ENCODE measurements at regions not wholly inside any gene's neighbourhood (a gene's known extent, or its start where the extent isn't known, plus 50 kb on each side); places are given as distances from the start of the nearest gene placed in this dataset.

GRCh38 chr3:153285982-153286381 lies 124.0 kb downstream of the RAP2B start:
- no peak for FAIRE-seq
- CTCF ChIA-PET, result interaction anchor here (1.6 kb wide), 2 partner anchors 120 to 122 kb away, joined by 5 to 6 read pairs; no protein-coding TSS in a partner anchor

GRCh38 chr3:153287017-153287416 lies 125.0 kb downstream of the RAP2B start:
- BruUV-seq (replicated peaks), result no TSS peak
- intact Hi-C loops (cut with micrococcal nuclease), result loop anchor here (5.0 kb wide), 1 partner anchor 65 kb away; no protein-coding TSS in a partner anchor
- TF ChIP-seq, protein P1, sequence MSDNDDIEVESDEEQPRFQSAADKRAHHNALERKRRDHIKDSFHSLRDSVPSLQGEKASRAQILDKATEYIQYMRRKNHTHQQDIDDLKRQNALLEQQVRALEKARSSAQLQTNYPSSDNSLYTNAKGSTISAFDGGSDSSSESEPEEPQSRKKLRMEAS (IDR thresholded peaks at IDR 0.05; ENCODE audit: insufficient read depth, insufficient read length), result no peak
- TF ChIP-seq, protein P2, sequence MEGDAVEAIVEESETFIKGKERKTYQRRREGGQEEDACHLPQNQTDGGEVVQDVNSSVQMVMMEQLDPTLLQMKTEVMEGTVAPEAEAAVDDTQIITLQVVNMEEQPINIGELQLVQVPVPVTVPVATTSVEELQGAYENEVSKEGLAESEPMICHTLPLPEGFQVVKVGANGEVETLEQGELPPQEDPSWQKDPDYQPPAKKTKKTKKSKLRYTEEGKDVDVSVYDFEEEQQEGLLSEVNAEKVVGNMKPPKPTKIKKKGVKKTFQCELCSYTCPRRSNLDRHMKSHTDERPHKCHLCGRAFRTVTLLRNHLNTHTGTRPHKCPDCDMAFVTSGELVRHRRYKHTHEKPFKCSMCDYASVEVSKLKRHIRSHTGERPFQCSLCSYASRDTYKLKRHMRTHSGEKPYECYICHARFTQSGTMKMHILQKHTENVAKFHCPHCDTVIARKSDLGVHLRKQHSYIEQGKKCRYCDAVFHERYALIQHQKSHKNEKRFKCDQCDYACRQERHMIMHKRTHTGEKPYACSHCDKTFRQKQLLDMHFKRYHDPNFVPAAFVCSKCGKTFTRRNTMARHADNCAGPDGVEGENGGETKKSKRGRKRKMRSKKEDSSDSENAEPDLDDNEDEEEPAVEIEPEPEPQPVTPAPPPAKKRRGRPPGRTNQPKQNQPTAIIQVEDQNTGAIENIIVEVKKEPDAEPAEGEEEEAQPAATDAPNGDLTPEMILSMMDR (IDR thresholded peaks at IDR 0.05; ENCODE audit: extremely low read depth in 1 of 2, insufficient read depth in 1 of 2, low read depth in 1 of 2, low read length in 2 of 2), result no peak
- no peak for TF ChIP-seq MYC (IDR thresholded peaks at IDR 0.05; ENCODE audit: low read depth, low read length)
- no peak for TF ChIP-seq POLR2A (IDR thresholded peaks at IDR 0.05; ENCODE audit: low read depth, low read length)
- no peak for TF ChIP-seq JUN (IDR thresholded peaks at IDR 0.05; ENCODE audit: borderline replicate concordance, insufficient read depth, insufficient read length, low read depth)
- TF ChIP-seq GATA2 (IDR thresholded peaks at IDR 0.05; ENCODE audit: insufficient read depth, insufficient read length, low read depth, low read length), result no peak
- TF ChIP-seq FOS (IDR thresholded peaks at IDR 0.05; ENCODE audit: borderline replicate concordance, insufficient read depth, low read length), result no peak
- no peak for TF ChIP-seq POLR2AphosphoS5 (IDR thresholded peaks at IDR 0.05; ENCODE audit: insufficient read depth, low read depth, low read length)
- TF ChIP-seq EZH2 (IDR thresholded peaks at IDR 0.05; ENCODE audit: borderline replicate concordance, low read depth, low read length, severe bottlenecking), result no peak
- H3K9ac ChIP-seq (replicated peaks; ENCODE audit: extremely low read depth, insufficient read depth, low read length), result no peak overlapping the region
- dilution Hi-C loops (cut with MboI; ENCODE audit: extremely low pct_ligation_motif_present, low sequenced_read_pairs), result no loop called here
- no peak for DNase-seq (ENCODE audit: low read depth, low spot score)
- H3K36me3 ChIP-seq (ENCODE audit: control insufficient read depth in 2 of 2, extremely low read depth in 1 of 2, insufficient read depth in 2 of 2, low read length in 2 of 2), result no peaks in the 10 kb centered on the region
- ChIA-PET CTCF (no interaction called here), POLR2A (no interaction called here)
- no peaks in the 10 kb centered on the region for H3K27me3 ChIP-seq (ENCODE audit: control insufficient read depth in 2 of 2, insufficient read depth in 2 of 2, low read length in 2 of 2)
- H3K4me3 ChIP-seq (replicated peaks in 1 of 3; ENCODE audit: insufficient read depth in 1 of 3, low read depth in 1 of 3, low read length in 3 of 3), result no peak overlapping the region
- H4K20me1 ChIP-seq (replicated peaks; ENCODE audit: control insufficient read depth, extremely low read depth, insufficient read depth, low read length), result no peaks in the 10 kb centered on the region
- FAIRE-seq, result no peak
- no peaks in the 10 kb centered on the region for H3K9me1 ChIP-seq (replicated peaks; ENCODE audit: control insufficient read depth, extremely low read depth, insufficient read depth, low read length)
- no peak overlapping the region for H3K4me2 ChIP-seq (ENCODE audit: insufficient read depth, low read length)
- no peak overlapping the region for H3K27ac ChIP-seq (ENCODE audit: insufficient read depth, low read depth, low read length)
- no peaks in the 10 kb centered on the region for H3K79me2 ChIP-seq (ENCODE audit: control insufficient read depth, insufficient read depth, low read length)
- peaks cover 15% of the 10 kb centered on the region for H3K4me1 ChIP-seq (ENCODE audit: control insufficient read depth, extremely low read depth, insufficient read depth, low read length)
- no peak overlapping the region for H2AFZ ChIP-seq (ENCODE audit: low read depth, low read length)
- no peaks in the 10 kb centered on the region for H3K9me3 ChIP-seq (replicated peaks; ENCODE audit: control insufficient read depth, insufficient read depth, low read length)

More at GRCh38 chr3:153285982-153286381, 124.0 kb downstream of the RAP2B start:
- no peak overlapping the region for H2AFZ ChIP-seq (ENCODE audit: low read depth, low read length)
- no peaks in the 10 kb centered on the region for H4K20me1 ChIP-seq (replicated peaks; ENCODE audit: control insufficient read depth, extremely low read depth, insufficient read depth, low read length)
- H3K4me1 ChIP-seq (ENCODE audit: control insufficient read depth, extremely low read depth, insufficient read depth, low read length), result peaks cover 15% of the 10 kb centered on the region
- H3K9me3 ChIP-seq (replicated peaks; ENCODE audit: control insufficient read depth, insufficient read depth, low read length), result no peaks in the 10 kb centered on the region
- no peak for DNase-seq (ENCODE audit: low read depth, low spot score)
- BruUV-seq (replicated peaks), result no TSS peak
- H3K27ac ChIP-seq (ENCODE audit: insufficient read depth, low read depth, low read length), result no peak overlapping the region
- no peak overlapping the region for H3K4me2 ChIP-seq (ENCODE audit: insufficient read depth, low read length)
- intact Hi-C loops (cut with micrococcal nuclease), result loop anchor here (2.0 to 5.0 kb wide), 3 partner anchors 29 to 123 kb away; partner anchors contain the start of gene RAP2B
- H3K9ac ChIP-seq (replicated peaks; ENCODE audit: extremely low read depth, insufficient read depth, low read length), result no peak overlapping the region
- H3K9me1 ChIP-seq (replicated peaks; ENCODE audit: control insufficient read depth, extremely low read depth, insufficient read depth, low read length), result no peaks in the 10 kb centered on the region
- dilution Hi-C loops (cut with MboI; ENCODE audit: extremely low pct_ligation_motif_present, low sequenced_read_pairs), result no loop called here
- POLR2A ChIA-PET, result no interaction called here
- no peaks in the 10 kb centered on the region for H3K79me2 ChIP-seq (ENCODE audit: control insufficient read depth, insufficient read depth, low read length)
- TF ChIP-seq JUN (IDR thresholded peaks at IDR 0.05; ENCODE audit: borderline replicate concordance, insufficient read depth, insufficient read length, low read depth) (no peak), POLR2AphosphoS5 (IDR thresholded peaks at IDR 0.05; ENCODE audit: insufficient read depth, low read depth, low read length) (no peak), POLR2A (IDR thresholded peaks at IDR 0.05; ENCODE audit: low read depth, low read length) (no peak), GATA2 (IDR thresholded peaks at IDR 0.05; ENCODE audit: insufficient read depth, insufficient read length, low read depth, low read length) (no peak), MYC (IDR thresholded peaks at IDR 0.05; ENCODE audit: low read depth, low read length) (no peak)
- TF ChIP-seq, protein P1 (IDR thresholded peaks at IDR 0.05; ENCODE audit: insufficient read depth, insufficient read length), result no peak
- H3K4me3 ChIP-seq (replicated peaks in 1 of 3; ENCODE audit: insufficient read depth in 1 of 3, low read depth in 1 of 3, low read length in 3 of 3), result no peak overlapping the region
- H3K27me3 ChIP-seq (ENCODE audit: control insufficient read depth in 2 of 2, insufficient read depth in 2 of 2, low read length in 2 of 2), result no peaks in the 10 kb centered on the region
- H3K36me3 ChIP-seq (ENCODE audit: control insufficient read depth in 2 of 2, extremely low read depth in 1 of 2, insufficient read depth in 2 of 2, low read length in 2 of 2), result no peaks in the 10 kb centered on the region
